ENCODE measurements at regions not wholly inside any gene's neighbourhood (a gene's known extent, or its start where the extent isn't known, plus 50 kb on each side); places are given as distances from the start of the nearest gene placed in this dataset.
A peak's percentile ranks its signal among the peaks of the same experiment; 100 is the strongest.

GRCh38 chr5:159725475-159725874 lies 190.8 kb upstream of the ADRA1B start:
- no peaks in the 10 kb centered on the region for H3K4me1 ChIP-seq (replicated peaks in 1 of 2; ENCODE audit: control insufficient read depth in 2 of 2, insufficient read depth in 2 of 2, low read length in 2 of 2)
- in situ Hi-C loops (cut with MboI): no loop called here
- H3K9ac ChIP-seq (ENCODE audit: insufficient read depth in 1 of 2, low read depth in 2 of 2, low read length in 2 of 2): no peak overlapping the region
- FAIRE-seq: no peak
- H3K79me2 ChIP-seq (ENCODE audit: control insufficient read depth, insufficient read depth, low read length): no peaks in the 10 kb centered on the region
- no peaks in the 10 kb centered on the region for H3K27me3 ChIP-seq (ENCODE audit: control insufficient read depth in 2 of 2, insufficient read depth in 2 of 2, low read length in 2 of 2)
- DNase-seq (ENCODE audit: extremely low read depth in 1 of 4, low spot score in 3 of 4): no peak
- ATAC-seq: no peak
- POLR2A ChIA-PET: no interaction called here
- intact Hi-C loops (cut with micrococcal nuclease): no loop called here
- H2AFZ ChIP-seq (ENCODE audit: low read depth, low read length): no peak overlapping the region
- H3K9me3 ChIP-seq (replicated peaks; ENCODE audit: control insufficient read depth, insufficient read depth, low read depth, low read length): no peaks in the 10 kb centered on the region
- H3K27ac ChIP-seq (ENCODE audit: extremely low read depth, low read depth, low read length): no peak overlapping the region
- H3K4me3 ChIP-seq: no peak overlapping the region
- H3K4me2 ChIP-seq (ENCODE audit: insufficient read depth, low read length): no peak overlapping the region
- no peaks in the 10 kb centered on the region for H3K9me1 ChIP-seq (ENCODE audit: control insufficient read depth, insufficient read depth, low read length)
- H4K20me1 ChIP-seq (replicated peaks; ENCODE audit: control insufficient read depth, insufficient read depth, low read length): no peaks in the 10 kb centered on the region
- H3K36me3 ChIP-seq (ENCODE audit: control insufficient read depth, insufficient read depth, low read length): no peaks in the 10 kb centered on the region
- 6% methylated on average over 4 of the region's 4 CpGs for WGBS (ENCODE audit: insufficient coverage, low coverage, missing lambda C conversion rate)
- CTCF ChIA-PET (ENCODE audit: low intra/inter-chr PET ratio): no interaction called here
- BruUV-seq (replicated peaks): no TSS peak
- TF ChIP-seq SOX6 (IDR thresholded peaks at IDR 0.05) (no peak), ESRRA (IDR thresholded peaks at IDR 0.05; ENCODE audit: borderline replicate concordance, low read depth) (no peak), ZNF274 (IDR thresholded peaks at IDR 0.05; ENCODE audit: borderline replicate concordance, low read depth, low read length) (no peak), C11orf30 (IDR thresholded peaks at IDR 0.05; ENCODE audit: low read depth) (peak; percentile 57; the same call in 1 of the 2 replicates), MAFF (IDR thresholded peaks at IDR 0.05; ENCODE audit: low read length) (peak; percentile 11; the same call in 1 of the 2 replicates), KLF13 (tag; IDR thresholded peaks at IDR 0.05; ENCODE audit: borderline replicate concordance, low read depth) (no peak), CLOCK (CRISPR knock-in tag; IDR thresholded peaks at IDR 0.05; ENCODE audit: borderline replicate concordance) (no peak), MAFG (tag; conservative IDR thresholded peaks at IDR 0.05) (peak; percentile 43; the same call in 1 of the 2 replicates), CSDE1 (IDR thresholded peaks at IDR 0.05) (no peak), ZNF316 (IDR thresholded peaks at IDR 0.05) (peak; percentile 36; the same call in 1 of the 2 replicates)
